ENCODE measurements at regions not wholly inside any gene's neighbourhood (a gene's known extent, or its start where the extent isn't known, plus 50 kb on each side); places are given as distances from the start of the nearest gene placed in this dataset.

DNA sequence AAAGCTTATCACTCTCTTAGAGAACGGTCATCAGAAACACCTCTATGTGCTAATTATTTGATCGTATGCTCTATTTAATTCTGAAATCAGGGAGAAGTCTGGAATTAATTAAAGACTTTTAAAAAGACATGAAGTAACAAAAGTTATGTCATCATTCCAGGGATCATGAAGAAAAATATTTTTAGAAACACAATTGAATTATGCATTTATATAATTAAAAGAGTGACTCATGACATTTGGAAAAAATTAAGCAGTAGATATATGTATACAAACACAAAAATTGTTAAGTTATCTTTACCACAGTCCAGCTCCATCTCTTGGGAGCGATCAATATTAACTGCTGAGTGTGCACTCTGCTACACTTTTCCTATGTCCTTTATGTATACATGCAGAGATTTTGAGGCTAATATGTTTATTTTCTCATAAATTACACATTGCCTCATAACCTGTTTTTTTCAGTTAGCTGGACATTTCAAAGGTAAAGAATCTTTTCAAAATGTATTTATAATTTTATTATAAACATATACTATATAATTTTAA is 717.7 kb downstream of the GBE1 start:
- DNase-seq, result no peak

- DNase-seq, result no peak
Measured at GRCh38 chr3:81043009-81043408, 718.4 kb downstream of the GBE1 start.

- DNase-seq, result no peak
Measured at GRCh38 chr3:81041331-81041730, 720.1 kb downstream of the GBE1 start.

GRCh38 chr3:81040107-81040506 is 721.3 kb downstream of the GBE1 start:
- DNase-seq, result no peak

GRCh38 chr3:81033684-81034083 is 727.8 kb downstream of the GBE1 start:
- DNase-seq, result no peak

- DNase-seq, result no peak
Measured at GRCh38 chr3:81033185-81033584, 728.3 kb downstream of the GBE1 start.

- DNase-seq, result no peak
Measured at GRCh38 chr3:81029861-81030260, 731.6 kb downstream of the GBE1 start.

- DNase-seq, result no peak
Measured at GRCh38 chr3:81027344-81027743, 734.1 kb downstream of the GBE1 start.

- DNase-seq, result no peak
Measured at GRCh38 chr3:81024560-81024959, 736.9 kb downstream of the GBE1 start.

GRCh38 chr3:81022339-81022738 is 739.1 kb downstream of the GBE1 start:
- no peak for DNase-seq

- DNase-seq, result no peak
Measured at GRCh38 chr3:81013360-81013759, 748.1 kb downstream of the GBE1 start.

- DNase-seq, result no peak
Measured at GRCh38 chr3:81005992-81006391, 755.5 kb downstream of the GBE1 start.

DNA sequence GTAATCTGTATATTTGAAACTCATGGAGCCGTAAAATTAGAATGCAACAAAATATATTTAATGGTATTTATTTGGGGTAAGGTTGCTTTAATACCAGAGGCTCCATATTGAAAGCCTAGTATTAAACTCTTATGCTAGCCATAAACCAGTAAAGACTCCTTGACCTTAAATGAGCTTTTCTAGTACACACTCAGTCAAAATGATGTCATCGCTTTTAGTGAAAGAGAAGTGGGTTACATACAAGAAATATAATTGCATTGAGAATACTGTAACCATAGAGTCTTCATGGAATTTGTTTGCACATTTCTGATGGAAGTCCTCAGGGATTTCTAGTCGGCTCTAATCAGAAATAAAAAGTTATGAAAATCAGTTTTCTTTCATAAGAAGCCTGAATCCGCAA is 757.6 kb downstream of the GBE1 start:
- DNase-seq, result no peak

DNA sequence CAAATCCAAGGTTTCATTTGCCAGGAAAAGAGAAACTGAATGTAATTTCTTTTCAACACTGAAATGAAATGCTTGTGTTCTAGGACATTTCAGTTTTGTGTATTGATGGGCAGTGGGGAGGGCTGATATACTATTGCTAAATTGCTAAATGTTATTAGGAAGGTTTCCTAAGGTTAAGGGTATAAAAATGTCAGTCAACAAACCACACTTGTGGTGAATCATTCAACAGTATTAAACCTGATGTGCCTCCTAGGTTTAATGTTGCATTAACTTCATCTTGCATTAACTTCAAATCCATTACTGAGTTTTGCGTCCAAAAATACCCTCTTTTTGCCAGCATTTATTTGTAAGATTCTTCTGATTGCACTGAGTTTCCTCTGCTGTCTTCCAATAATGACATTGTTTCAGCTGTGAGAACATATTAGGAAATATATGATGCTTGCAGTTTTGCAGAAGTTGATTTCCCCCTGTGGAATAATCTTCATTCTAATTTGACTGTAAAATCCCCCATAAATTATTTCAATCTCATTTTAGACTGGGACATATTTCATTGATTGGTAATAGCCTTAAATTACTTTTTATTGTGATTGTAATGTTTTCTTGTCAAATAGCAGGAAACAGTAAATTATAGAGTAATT is 758.3 kb downstream of the GBE1 start:
- DNase-seq, result no peak

- DNase-seq, result no peak
Measured at GRCh38 chr3:80999481-80999880, 762.0 kb downstream of the GBE1 start.

GRCh38 chr3:80998022-80998421 is 763.4 kb downstream of the GBE1 start:
- DNase-seq, result no peak

GRCh38 chr3:80997622-80998021 is 763.8 kb downstream of the GBE1 start:
- no peak for DNase-seq

- DNase-seq, result no peak
Measured at GRCh38 chr3:80994767-80995166, 766.7 kb downstream of the GBE1 start.

DNA sequence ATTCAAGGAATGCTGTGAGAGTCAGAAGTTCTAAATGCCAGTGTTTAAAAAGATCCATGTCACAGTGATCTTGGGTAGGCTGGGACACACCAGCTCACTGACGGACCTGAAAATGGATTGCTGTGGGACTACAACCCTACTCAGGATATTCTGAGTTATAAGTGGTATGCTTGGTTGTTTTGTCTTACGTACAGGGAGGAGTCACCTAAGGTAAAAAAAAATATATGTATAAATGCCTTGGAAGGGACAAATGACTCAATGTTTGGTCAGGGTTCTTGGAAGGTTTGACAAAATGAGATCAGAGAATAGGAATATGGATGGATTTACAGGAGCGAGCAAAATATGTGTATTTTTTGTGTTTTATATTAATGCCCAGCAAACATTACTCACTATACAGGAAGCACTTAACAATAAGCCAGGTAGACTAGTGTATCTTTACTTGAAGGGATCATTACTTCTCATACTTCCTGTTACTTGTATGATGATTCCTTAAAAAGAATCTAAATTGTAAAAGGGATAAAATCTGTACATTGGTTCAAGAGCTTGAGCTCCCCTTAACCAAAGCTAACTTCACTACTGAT is 767.3 kb downstream of the GBE1 start:
- no peak for DNase-seq

DNA sequence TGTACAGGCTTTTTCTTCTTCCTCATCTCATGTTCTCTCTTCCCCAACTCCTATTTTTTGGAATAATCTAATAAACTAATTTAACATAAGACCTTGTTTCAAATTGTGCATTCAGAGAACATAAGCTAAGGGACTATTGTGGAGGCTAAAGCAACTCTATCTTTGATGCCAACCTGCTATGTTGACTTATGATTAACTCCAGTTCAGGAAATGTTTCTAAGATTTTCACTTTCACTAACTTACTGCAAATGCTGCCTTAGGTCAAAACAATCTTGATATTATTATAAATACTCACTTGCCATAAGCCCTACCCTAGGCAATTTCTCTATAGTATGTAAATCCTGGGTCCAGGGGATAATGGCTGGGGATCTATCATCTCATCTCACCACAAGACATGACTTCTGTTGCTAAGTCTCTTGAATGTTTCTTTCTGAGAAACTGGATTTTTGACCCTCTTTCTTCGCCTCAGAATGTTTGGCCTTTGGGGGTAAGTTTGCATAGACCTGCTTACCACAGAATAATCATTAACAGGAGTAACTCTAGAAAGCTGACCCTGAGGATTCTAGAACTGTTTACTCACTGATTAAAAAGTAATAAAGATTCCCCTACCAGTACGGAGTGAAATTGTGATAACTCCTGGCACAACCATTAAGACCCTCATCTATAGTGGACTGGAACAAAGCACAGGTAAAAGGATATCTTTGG is 768.1 kb downstream of the GBE1 start:
- DNase-seq, result no peak

GRCh38 chr3:80983753-80984152 is 777.7 kb downstream of the GBE1 start:
- no peak for DNase-seq

GRCh38 chr3:80978216-80978969 is 783.1 kb downstream of the GBE1 start:
- DNase-seq, result no peak

GRCh38 chr3:80970292-80970691 is 791.2 kb downstream of the GBE1 start:
- DNase-seq, result no peak

Data from dermis blood vessel endothelial cell (primary cell).